ENCODE measurements at regions not wholly inside any gene's neighbourhood (a gene's known extent, or its start where the extent isn't known, plus 50 kb on each side); places are given as distances from the start of the nearest gene placed in this dataset.

- TF ChIP-seq CTCF (IDR thresholded peaks at IDR 0.05; ENCODE audit: insufficient read depth, low read depth, low read length) (no peak), EZH2 (IDR thresholded peaks at IDR 0.05; ENCODE audit: insufficient read depth, low read length) (no peak)
Observed at GRCh38 chr12:77728018-77728417, 102.7 kb upstream of the NAV3 start.

All from astrocyte (in vitro differentiated cells and primary cell).